Nucleus accumbens (tissue), 56 donors: ENCODE measurements at regions not wholly inside any gene's neighbourhood (a gene's known extent, or its start where the extent isn't known, plus 50 kb on each side); places are given as distances from the start of the nearest gene placed in this dataset.
"Not testable (repeated sequence)": the region's sequence is repeated elsewhere in the genome, so short reads cannot be mapped to it uniquely, and the experiment has no call there.

Source experiments
- DNase-seq, 56 donors: peaks; one replicate each; lab custom pipeline; 2025; lab: John Stamatoyannopoulos, UW

DNA sequence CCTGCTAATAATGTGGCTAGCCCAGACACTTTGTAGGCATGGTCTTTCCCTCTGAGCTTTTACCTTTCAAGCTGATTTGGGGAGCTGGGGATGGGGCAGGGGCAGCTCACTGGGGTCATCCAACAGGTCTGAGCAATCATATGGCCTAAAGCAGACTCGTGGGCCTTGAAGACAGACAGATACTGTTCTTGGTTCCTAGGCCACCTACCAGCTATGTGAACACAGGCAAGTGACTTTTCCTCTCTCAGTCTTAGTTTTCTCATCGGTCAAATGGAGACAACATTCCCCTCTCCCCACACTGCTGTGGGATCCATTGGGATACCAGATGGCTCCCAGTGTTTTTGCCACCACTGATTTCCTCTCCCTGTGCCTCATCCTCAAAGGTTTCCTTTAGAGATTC is 181.8 kb downstream of the RRAGC start:
- DNase-seq: no peak

DNA sequence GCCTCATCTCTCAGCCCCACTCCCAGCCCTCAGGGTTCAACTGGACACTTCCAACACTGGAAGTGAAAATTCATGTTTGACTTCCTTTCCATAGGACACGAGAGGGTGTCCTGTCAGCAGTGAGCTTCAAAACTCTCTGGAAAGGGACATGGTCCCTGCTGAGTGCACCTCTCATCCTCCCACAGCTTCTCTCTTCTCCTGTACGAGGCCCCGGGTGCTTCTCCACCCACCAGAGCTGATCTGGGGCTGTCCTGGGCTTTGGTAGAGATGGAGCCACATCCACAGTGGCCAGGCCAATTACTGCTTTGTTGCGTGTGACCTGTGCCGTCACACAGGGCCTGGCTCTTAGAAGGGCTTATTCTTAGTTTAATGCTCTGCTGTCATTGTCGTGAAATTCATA is 182.3 kb downstream of the RRAGC start:
- DNase-seq: no peak

DNA sequence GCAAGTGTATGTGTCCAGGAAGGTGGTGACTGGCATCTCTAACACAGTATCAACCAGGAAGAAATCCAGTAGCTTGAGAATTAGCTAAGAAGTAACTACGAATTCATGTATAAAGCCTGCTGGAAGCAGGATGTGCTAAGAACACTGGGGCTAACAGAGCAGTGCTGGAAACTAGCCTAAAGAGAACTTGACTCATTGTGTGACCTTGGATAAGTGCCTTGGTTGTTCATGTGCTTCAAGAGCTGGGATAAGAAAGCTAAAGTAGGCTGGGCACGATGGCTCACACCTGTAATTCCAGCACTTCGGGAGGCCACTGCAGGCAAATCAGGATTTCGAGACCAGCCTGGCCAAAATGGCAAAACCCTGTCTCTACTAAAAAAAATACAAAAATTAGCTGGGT is 186.9 kb downstream of the RRAGC start:
- no peak for DNase-seq

DNA sequence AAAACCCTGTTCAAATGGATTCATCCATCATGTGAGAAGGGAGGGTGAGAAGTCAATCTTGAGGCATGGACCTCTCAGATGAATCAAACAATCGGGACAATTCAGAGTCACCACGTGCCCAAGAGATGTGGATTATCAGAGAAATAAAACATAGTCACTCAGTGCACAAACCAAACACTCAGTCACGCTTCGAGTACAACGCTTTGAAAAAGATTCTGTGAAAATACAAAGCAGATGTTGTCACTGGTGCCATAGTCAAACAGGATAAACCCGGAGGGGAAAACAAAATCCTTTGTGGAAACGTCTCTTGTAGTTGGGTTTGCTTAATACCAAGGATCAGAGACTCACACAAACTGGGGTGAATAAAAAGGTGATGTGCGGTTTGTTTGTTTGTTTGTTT is 188.4 kb downstream of the RRAGC start:
- peak in 1 of 56 donors; percentile 7 for DNase-seq

DNA sequence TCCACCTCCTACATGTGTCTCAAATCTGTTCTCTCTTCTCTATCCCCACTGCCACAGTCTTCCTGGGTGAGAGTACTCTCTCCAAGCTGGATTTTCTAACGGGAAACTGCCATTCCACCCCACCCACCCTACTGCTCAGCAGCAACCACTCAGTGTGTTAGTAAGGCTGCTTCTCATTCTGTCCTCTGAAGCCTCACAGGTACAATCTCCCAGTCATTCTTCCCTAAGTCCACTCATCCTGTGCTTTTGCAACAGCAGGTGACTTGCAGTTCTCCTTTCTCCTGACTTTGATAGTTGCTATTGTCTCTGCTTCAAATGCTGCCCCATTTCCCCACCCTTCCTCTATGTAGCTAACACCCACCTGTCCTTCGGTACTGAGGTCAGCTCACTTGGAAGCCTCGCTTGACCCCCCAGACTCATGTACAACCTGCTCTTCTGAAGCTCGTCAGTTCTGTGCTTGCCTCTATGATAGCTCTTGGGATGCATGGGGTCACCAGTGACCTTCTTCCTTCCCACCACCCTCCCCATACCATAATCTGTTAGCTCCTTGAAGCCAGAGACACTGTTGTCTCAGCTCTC is 188.9 kb downstream of the RRAGC start:
- DNase-seq: no peak

DNA sequence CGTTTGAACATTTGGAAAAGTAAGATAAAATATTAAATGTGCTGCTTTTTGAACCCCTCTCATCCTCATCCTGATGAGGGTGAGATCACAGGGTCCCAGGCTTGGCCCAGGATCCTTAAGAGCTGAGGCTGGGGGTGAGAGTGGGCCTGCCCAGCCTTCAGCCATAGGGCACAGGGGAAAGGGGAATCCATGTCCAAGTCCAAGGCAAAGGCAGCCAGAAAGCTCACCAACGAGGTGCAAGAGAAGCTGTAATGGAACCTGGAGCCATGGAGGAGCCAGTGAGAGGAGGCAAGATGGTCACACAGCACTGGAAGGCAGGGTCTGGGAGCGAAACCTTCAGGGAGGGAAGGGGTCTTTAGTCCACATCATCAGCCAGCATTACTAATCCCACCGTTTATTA is 191.9 kb downstream of the RRAGC start:
- no peak for DNase-seq

DNA sequence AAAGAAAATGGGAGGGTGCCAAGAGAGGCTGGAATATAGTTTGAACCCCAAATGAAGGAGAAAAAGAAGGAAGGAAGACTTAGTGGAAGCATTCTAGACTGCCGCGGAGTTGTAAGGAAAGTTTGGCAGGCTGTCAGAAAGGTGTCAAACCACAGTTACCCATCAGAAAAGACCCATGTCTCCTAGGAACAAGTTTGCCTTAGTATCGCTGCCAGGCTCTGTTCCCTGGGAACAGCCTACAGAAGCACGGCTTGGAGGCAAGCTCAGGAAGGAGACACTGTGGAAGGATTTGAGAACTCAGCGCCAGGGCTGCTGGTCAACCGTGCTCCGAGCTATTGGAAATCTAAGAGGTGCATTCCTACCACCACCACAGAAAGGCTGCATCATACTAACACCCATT is 197.4 kb downstream of the RRAGC start:
- DNase-seq: peak in 20 of 56 donors; percentile 2 to 70 (median 18)

DNA sequence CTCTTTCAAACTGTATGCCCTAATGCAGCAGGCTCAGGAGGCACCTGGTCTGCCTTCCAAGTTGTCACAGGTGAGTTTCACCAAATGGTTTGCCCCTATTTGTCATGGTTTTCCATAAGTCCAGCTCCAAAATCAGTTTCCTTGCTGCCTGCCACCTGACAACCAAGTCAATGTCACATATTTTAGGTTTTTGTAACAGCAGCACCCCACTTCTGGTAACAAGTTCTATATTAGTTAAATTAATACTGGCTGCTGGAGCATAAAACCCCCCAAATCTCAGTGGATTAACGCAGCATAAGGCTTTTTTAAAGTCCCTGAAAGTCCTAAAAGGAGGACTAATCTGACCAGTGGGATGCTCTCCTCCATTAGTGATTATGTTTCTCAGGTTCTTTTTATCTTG is 200.7 kb downstream of the RRAGC start:
- no peak for DNase-seq

DNA sequence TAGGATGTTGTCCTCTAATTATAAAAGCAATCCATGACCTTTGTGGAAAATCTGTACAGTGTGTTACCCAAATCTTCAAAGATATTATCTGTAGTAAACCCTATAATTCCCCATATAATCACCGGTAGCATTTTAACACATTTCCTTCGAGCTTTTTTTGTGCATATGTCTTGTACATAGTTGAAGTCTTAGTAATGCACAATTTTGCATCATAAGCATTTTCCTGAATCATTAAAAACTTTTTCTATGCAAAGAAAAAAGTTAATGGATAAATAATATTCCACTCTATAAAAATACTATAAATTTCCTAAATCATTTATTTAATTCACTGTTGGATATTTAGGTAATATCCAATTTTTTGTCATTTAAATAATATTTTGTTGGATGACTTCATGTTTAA is 201.7 kb downstream of the RRAGC start:
- DNase-seq: no peak

DNA sequence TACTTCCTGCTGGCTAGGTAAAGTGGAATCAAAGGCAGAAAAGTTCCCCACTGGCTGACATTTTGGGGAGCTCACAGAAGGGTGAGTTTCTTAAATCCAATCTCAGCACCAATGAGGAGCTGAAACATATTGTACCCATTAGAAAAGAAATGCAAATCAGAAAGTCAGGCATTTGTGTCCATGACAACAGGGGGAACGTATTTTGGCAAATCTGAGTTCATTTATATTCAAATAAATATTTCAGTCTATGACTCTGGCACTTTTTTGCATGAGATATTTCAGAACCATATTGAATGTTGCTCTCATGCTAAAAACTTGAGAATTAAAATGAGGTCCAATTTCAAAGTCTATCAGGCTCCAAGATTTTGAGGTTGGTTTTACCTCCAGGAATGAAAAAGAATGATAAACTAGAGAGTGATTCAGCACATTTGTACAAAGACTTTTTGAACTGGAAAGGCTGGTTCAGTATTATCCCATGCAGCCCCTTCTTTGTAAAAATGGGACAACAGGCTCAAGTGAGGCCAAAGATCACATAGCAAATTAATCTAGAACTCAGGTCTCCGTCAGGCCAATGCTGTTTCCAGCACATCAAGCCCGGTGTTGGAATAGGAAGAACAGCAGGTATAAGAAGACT is 202.2 kb downstream of the RRAGC start:
- no peak for DNase-seq

DNA sequence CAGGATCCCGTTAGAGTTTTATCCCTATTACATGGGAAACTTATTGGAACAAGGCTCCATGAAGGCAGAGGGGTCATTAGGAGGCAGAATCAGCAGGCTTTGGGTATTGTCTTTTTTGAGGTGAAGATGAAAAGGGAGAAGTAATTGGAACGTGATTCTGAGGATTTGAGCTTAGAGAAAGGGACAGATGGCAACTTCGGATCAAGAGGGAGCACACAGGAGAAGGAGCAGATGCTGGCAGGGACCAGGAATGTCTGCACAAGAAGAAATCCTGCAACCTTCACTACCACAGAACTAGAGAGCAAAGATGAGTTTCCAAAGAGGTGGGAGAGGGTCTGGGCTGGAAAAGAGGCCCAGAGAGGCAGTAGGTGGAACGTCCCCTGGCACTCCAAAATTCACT is 202.8 kb downstream of the RRAGC start:
- DNase-seq: no peak

DNA sequence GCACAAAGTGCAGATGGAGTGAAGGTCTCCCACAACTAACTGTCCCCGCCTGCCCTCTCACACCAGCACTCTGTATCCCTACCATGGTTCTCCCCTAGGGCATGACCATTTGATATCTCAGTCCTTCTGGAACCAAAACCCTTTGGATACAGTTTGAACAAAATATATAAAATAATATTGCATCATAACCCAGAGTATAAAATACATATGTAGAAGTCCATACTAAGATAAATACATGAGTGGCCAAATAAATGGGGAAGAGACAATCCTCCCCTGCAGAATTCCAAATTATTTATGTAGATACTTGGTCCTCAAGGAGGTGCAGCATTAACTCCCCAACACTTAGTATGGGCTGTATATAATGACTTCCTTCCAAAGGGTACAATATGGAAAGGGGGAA is 207.4 kb downstream of the RRAGC start:
- DNase-seq: no peak

DNA sequence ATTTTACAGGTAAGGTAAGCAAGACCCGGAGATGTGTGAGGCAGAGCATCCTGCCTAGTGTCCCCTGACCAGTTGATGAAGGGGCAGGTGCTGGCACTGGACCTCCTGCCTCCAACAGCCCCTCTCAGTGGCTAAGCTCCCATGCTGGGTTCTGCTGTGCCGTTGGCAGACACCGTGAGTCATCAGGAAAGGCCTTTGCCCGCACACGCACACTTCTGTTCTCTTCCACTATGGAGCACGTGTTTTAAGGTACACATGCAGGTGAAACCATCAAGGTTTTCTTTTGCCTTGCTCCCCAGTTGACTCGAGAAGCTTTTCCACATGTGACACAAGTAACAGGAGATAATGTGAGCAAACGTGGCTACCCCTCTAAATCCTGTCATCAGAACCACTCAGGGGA is 207.9 kb downstream of the RRAGC start:
- DNase-seq: no peak

DNA sequence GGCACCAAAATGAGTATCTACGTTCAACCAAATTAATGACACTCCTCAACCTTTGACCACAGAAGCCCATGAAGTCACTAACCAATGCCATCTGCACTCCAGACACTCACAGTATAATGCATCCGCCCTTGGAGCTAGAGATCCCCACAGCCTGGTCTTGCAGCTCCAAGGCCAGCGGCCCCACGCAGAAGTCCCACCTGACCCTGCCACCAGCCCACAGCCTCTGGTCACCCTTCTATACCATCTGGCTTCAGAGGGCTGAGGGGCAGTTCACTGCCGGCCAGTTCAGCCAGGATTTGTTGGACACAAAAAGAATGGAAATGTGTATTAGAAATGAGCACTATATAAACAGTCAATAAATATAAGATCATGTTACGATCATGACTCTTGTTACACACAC is 211.2 kb downstream of the RRAGC start:
- no peak for DNase-seq

DNA sequence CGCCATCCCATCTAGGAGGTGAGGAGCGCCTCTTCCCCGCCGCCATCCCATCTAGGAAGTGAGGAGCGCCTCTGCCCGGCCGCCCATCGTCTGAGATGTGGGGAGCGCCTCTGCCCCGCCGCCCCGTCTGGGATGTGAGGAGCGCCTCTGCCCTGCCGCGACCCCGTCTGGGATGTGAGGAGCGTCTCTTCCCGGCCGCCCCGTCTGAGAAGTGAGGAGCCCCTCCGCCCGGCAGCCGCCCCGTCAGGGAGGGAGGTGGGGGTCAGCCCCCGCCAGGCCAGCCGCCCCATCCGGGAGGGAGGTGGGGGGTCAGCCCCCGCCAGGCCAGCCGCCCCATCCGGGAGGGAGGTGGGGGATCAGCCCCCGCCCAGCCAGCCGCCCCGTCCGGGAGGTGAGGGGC is 212.2 kb downstream of the RRAGC start:
- DNase-seq: not testable (repeated sequence)

DNA sequence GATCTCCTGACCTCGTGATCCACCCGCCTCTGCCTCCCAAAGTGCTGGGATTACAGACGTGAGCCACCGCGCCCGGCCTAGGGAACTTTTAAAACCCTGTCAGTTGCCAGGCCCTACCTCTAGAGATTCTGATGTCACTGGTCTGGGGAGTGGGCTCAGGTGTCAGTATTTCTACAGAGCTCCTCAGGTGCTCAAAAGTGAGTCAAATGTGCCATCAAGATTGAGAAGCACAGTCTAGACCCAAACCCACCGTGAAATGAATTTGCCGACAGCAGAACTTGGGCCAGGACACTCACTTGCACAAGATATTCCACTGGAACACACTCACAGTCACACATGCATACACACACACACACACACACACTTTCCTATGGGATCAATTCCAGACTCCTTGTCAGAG is 215.5 kb downstream of the RRAGC start:
- DNase-seq: no peak

DNA sequence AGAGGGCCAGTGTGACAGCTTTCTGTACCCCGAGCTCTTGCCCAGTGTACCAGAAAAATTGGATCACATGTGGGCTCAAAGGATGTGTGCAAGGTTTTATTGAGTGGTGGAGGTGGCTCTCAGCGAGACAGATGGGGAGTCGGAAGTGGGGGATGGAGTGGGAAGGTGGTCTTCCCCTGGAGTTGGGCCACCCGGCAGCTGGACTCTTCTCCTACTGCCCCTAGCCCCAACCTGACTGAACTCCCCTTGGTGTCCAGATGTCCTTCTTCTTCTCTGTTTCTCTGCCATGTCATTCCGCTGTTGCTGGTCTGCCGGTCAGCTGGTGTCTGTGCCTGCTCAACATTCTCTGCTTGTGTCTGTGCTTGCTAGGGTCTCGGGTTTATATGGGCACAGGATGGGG is 217.9 kb downstream of the RRAGC start:
- no peak for DNase-seq

DNA sequence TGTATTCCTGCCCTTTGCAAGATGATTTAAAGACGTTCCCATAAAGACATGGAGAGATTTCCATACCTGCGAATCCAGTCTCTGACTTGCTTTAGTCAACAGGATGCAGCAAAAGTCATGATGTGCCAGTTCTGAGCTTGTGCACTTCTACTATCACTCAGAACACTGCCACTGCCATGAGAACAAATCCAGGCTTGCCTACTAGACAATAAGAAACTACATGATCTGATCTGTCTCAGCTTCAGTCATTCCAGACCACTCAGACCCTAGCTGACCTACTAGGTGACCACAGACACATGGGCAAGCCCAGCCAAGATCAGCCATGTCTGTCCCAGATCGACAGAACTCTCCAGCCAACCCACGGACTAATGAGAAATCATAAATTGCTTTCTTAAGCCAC is 219.2 kb downstream of the RRAGC start:
- no peak for DNase-seq

DNA sequence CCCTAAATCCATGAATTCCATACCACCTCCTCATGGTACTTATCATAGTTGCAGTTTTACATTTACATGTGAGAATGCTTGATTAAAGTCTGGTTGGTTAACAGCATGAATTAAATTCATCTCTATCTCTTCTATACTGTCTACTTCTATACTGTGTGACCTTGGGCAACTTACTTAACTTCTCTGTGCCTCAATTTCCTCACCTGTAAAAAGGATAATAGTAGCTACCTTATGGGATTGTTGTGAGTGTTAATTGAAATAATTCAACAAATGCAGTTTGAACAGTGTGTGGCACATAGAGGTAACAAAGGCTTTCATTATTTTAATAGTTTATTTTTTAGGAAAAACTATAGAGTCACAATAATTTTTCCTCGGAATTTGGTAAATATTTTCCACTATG is 231.3 kb downstream of the RRAGC start:
- DNase-seq: no peak

DNA sequence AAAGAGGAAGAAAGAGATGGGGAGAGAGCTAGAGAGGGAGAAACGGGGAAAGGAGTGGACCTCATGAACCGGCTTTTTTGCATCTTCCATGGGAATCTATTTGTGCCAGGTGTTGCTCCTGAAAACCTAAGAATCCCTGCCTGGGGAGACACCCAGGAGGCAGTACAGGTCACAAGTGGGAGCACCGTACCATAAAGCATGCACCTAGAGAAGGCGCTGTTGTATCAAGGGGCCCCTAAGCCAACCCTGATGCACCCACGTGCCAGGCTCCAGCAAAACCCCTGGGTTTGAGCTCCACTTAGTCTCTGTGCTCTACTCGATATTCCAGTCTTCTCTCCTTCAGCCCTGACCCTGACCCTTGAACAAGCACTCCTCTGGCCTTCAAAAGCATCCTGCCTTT is 233.6 kb downstream of the RRAGC start:
- DNase-seq: no peak

DNA sequence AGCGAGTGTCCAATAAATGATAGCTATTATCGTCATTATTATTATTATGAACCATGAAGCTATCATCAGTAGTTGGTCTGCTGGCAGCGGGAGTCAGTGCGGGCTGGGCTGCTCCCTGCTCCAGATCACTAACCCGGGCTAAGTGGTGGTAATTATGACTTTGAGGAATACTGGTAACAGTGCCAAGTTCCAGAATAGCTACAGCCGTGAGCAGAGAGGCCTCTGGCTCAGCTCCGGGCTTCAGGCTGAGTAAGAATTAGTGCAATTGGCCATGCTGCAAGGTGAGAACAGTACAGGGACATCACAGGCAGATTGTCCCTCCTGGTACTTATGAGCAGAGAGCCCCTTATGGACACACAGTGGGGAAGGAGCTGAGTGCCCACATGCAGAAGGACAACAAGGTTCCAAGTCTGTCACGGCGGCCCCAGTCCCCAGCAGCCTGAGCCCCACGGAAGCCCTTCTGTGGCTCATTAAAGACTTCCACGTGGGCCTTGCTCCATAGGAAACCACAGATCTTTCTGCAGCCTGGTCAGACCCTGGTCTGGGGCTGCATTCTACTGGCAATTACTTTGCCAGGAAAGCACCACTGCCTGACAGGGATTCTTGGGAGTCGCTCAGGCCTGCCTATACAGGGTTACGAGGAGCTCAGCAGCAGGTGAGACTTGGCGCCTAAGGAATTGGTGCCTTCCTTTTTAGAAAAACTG is 235.1 kb downstream of the RRAGC start:
- no peak for DNase-seq

DNA sequence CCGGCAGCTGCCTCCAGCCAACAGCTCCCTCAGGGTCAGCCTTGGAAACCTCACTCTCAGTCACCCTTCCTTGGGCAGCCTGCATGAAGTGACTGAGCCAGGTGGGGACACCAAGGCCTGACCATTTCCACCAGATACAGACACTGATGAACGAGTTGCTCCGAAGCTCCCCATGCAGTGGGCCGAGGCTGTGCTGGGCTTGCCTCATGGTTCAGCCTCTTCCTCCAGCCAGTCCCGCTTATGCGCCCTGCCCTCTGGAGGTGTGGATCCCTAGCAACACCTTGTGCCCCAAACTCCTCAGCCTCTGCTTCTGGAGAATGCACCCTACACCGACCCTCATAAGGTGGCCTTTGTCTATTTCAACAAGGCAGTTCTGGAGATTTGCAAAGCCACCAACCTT is 236.0 kb downstream of the RRAGC start:
- DNase-seq: no peak
